ENCODE measurements at regions not wholly inside any gene's neighbourhood (a gene's known extent, or its start where the extent isn't known, plus 50 kb on each side); places are given as distances from the start of the nearest gene placed in this dataset.

DNA sequence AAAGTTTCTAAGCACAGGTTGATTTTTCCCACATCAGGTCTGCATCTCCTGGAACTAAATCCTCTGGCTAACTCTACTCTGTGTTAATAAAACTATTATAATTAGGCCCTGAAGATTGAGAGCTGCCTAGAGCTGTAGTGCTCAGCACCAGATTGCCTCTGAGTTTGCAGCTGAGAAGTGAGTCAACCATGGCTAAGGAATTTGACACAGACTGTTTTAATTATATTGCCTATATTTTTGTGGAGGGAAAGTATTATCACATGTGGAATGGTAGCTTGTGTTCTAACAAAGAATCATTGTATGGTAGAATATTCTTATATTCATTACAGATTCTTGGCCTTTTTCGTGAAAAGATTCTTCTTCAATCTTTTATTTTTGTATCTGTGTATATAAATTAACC, 1907.6 kb upstream of the TENM3 start:
- no peak overlapping the region for H4K91ac ChIP-seq (ENCODE audit: insufficient read depth, low read depth, low read length)
- H3K4me2 ChIP-seq (ENCODE audit: low read depth, low read length) = no peak overlapping the region
- H3K9ac ChIP-seq (ENCODE audit: low read depth, low read length) = no peak overlapping the region
- TF ChIP-seq MAZ (IDR thresholded peaks at IDR 0.05; ENCODE audit: borderline replicate concordance, low read depth, low read length) (no peak), MXI1 (IDR thresholded peaks at IDR 0.05; ENCODE audit: borderline replicate concordance, low read depth, low read length) (no peak), CHD1 (IDR thresholded peaks at IDR 0.05; ENCODE audit: low read depth, low read length) (no peak), RCOR1 (IDR thresholded peaks at IDR 0.05; ENCODE audit: insufficient replicate concordance, low read length) (no peak), CEBPB (IDR thresholded peaks at IDR 0.05; ENCODE audit: low read depth, low read length) (no peak), BHLHE40 (IDR thresholded peaks at IDR 0.05; ENCODE audit: low read depth, low read length) (no peak), SMC3 (IDR thresholded peaks at IDR 0.05; ENCODE audit: low read depth, low read length) (no peak)
- no peak overlapping the region for H3K4ac ChIP-seq (ENCODE audit: low read depth, low read length)
- H3K14ac ChIP-seq (replicated peaks; ENCODE audit: low read depth, low read length) = no peak overlapping the region
- no peaks in the 10 kb centered on the region for H3K79me1 ChIP-seq (ENCODE audit: low read depth in 1 of 2, low read length in 2 of 2)
- ChIA-PET POLR2A (ENCODE audit: unreplicated experiment) (no interaction called here), CTCF (no interaction called here)
- no TSS peak for BruUV-seq (replicated peaks)
- H3K27ac ChIP-seq (ENCODE audit: insufficient read depth, low read length) = no peak overlapping the region
- H2BK120ac ChIP-seq (ENCODE audit: low read depth, low read length) = no peak overlapping the region
- no peak overlapping the region for H3K4me3 ChIP-seq (ENCODE audit: insufficient read depth, low read depth, low read length)
- no peak overlapping the region for H3K56ac ChIP-seq (ENCODE audit: extremely low read depth, insufficient read depth, low read length)
- H4K8ac ChIP-seq (ENCODE audit: low read depth in 2 of 2, low read length in 2 of 2) = no peak overlapping the region
- ATAC-seq (ENCODE audit: low read depth) (no peak), DNase-seq (no peak)
- H3K9me3 ChIP-seq (ENCODE audit: control insufficient read depth, insufficient read depth, low read length) = no peaks in the 10 kb centered on the region; the same call in 1 of the 2 replicates
- H3K27me3 ChIP-seq (ENCODE audit: control insufficient read depth, insufficient read depth, low read length) = no peaks in the 10 kb centered on the region
- H2BK20ac ChIP-seq (ENCODE audit: low read depth, low read length) = no peak overlapping the region
- H3K23ac ChIP-seq (ENCODE audit: low read depth, low read length) = no peak overlapping the region
- no peak overlapping the region for H2AK9ac ChIP-seq (replicated peaks; ENCODE audit: low read depth, low read length, poor library complexity)
- no peak overlapping the region for H2BK15ac ChIP-seq (ENCODE audit: low read depth, low read length)
- H3K36me3 ChIP-seq (ENCODE audit: control insufficient read depth, insufficient read depth, low read length) = no peaks in the 10 kb centered on the region
- in situ Hi-C loops (cut with MboI; ENCODE audit: low sequenced_read_pairs) = no loop called here
- H3K9me1 ChIP-seq (ENCODE audit: insufficient read depth, low read length) = no peaks in the 10 kb centered on the region
- intact Hi-C loops (cut with micrococcal nuclease) = no loop called here
- H2AK5ac ChIP-seq (ENCODE audit: low read depth, low read length) = no peak overlapping the region
- no peaks in the 10 kb centered on the region for H4K20me1 ChIP-seq (ENCODE audit: insufficient read depth, low read length)
- H2AFZ ChIP-seq (replicated peaks; ENCODE audit: low read length, poor library complexity) = no peak overlapping the region
- H4K5ac ChIP-seq (ENCODE audit: low read depth, low read length) = no peak overlapping the region
- H3K4me1 ChIP-seq (ENCODE audit: control insufficient read depth, insufficient read depth, low read length) = no peaks in the 10 kb centered on the region
- dilution Hi-C loops (cut with HindIII; ENCODE audit: low sequenced_read_pairs, unreplicated experiment) = no loop called here
- H2BK5ac ChIP-seq (ENCODE audit: low read depth, low read length, poor library complexity, severe bottlenecking) = no peak overlapping the region
- no peak overlapping the region for H3K18ac ChIP-seq (ENCODE audit: low read depth, low read length)
- WGBS, 2 experiments (ENCODE audit: extremely low coverage in 2 of 2, insufficient read length in 1 of 2) = no CpG with 5 or more reads among the region's 1 CpG

All from IMR-90 (cell line).